Endothelial cell of umbilical vein (primary cell): ENCODE measurements at regions not wholly inside any gene's neighbourhood (a gene's known extent, or its start where the extent isn't known, plus 50 kb on each side); places are given as distances from the start of the nearest gene placed in this dataset.

Source experiments
- BruUV-seq: library from RNA; stranded (reverse); fragments of 400-500 nt; replicated peaks from 2 replicates; lab custom pipeline; 2021; lab: Mats Ljungman, UMichigan
- CTCF ChIA-PET: fragments of 300-600, 350-600 bp; sonication (Branson Sonifier 250); formaldehyde crosslinking; loops from one replicate; lab custom pipeline; 2021; ENCODE audit warnings: antibody characterized with exemption, inconsistent platforms; lab: Charles Lee
- POLR2A ChIA-PET: fragments of 300-600, 350-600 bp; sonication (Branson Sonifier 250); formaldehyde crosslinking; loops from one replicate; lab custom pipeline; 2021; ENCODE audit warnings: antibody characterized with exemption, inconsistent platforms; lab: Charles Lee
- DNase-seq: peaks from one replicate; pipeline ENCODE4 v3.0.0-alpha.2; 2011; ENCODE audit warnings: low read depth, low spot score
- FAIRE-seq: peaks from 2 replicates; lab custom pipeline; 2011; peaks lifted over from hg19 to GRCh38; lab: Jason Lieb, UNC
- H2AFZ ChIP-seq: 2 replicates; pipeline ENCODE4 v1.6.0; 2012; ENCODE audit warnings: low read depth, low read length, control low read depth, inconsistent platforms
- H3K27ac ChIP-seq: 2 replicates; pipeline ENCODE4 v1.5.1; 2011; ENCODE audit warnings: low read depth, mild to moderate bottlenecking, control low read depth, low read length, moderate library complexity; ENCODE audit not compliant: insufficient read depth
- H3K27me3 ChIP-seq, 2 experiments: 2 replicates each; pipeline versions ENCODE4 v1.6.0 to v1.6.1; 2011; ENCODE audit warnings: low read length in 2 of 2, mixed read lengths in 1 of 2; ENCODE audit not compliant: control insufficient read depth in 2 of 2, insufficient read depth in 2 of 2
- H3K36me3 ChIP-seq, 2 experiments: 2 replicates in 1 of 2; 3 replicates in 1 of 2; pipeline ENCODE4 v1.5.1; 2011; ENCODE audit warnings: low read length in 2 of 2, mild to moderate bottlenecking in 1 of 2, moderate library complexity in 1 of 2; ENCODE audit not compliant: control insufficient read depth in 2 of 2, insufficient read depth in 2 of 2; ENCODE audit errors: extremely low read depth in 1 of 2
- H3K4me1 ChIP-seq: 3 replicates; pipeline ENCODE4 v1.5.1; 2011; ENCODE audit warnings: mild to moderate bottlenecking, low read length; ENCODE audit not compliant: control insufficient read depth, insufficient read depth; ENCODE audit errors: extremely low read depth
- H3K4me2 ChIP-seq: 2 replicates; pipeline ENCODE4 v1.6.1; 2011; ENCODE audit warnings: low read length, control low read depth, mixed read lengths; ENCODE audit not compliant: insufficient read depth
- H3K4me3 ChIP-seq, 3 experiments: fragments of 200-600 bp in 1 of 3; sonication (generic), shearing (Covaris generic) in 1 of 3; replicated peaks in 1 of 3; 2 replicates each; pipeline ENCODE4 v1.5.1; 2011 to 2016; ENCODE audit warnings: control low read depth in 3 of 3, low read length in 3 of 3, mild to moderate bottlenecking in 2 of 3, inconsistent platforms in 1 of 3, low read depth in 1 of 3, moderate library complexity in 1 of 3; ENCODE audit not compliant: insufficient read depth in 1 of 3
- H3K79me2 ChIP-seq: 2 replicates; pipeline ENCODE4 v1.6.0; 2012; ENCODE audit warnings: low read length, inconsistent platforms; ENCODE audit not compliant: control insufficient read depth, insufficient read depth
- H3K9ac ChIP-seq: replicated peaks from 2 replicates; pipeline ENCODE3; 2011; ENCODE audit warnings: low read length, control low read depth; ENCODE audit not compliant: insufficient read depth; ENCODE audit errors: extremely low read depth
- H3K9me1 ChIP-seq: replicated peaks from 3 replicates; pipeline ENCODE4 v1.6.0; 2011; ENCODE audit warnings: mild to moderate bottlenecking, low read length; ENCODE audit not compliant: control insufficient read depth, insufficient read depth; ENCODE audit errors: extremely low read depth
- H3K9me3 ChIP-seq: replicated peaks from 2 replicates; pipeline ENCODE4 v1.5.1; 2012; ENCODE audit warnings: low read length, inconsistent platforms; ENCODE audit not compliant: control insufficient read depth, insufficient read depth
- H4K20me1 ChIP-seq: replicated peaks from 2 replicates; pipeline ENCODE3; 2011; ENCODE audit warnings: mild to moderate bottlenecking, low read length; ENCODE audit not compliant: control insufficient read depth, insufficient read depth; ENCODE audit errors: extremely low read depth
- EZH2 ChIP-seq: IDR thresholded peaks from 2 replicates; pipeline ENCODE4 v1.6.1; 2012; ENCODE audit warnings: borderline replicate concordance, low read depth, mild to moderate bottlenecking, moderate library complexity, low read length, inconsistent platforms; ENCODE audit not compliant: severe bottlenecking
- FOS ChIP-seq: IDR thresholded peaks from 2 replicates; pipeline ENCODE4 v1.6.1; 2011; ENCODE audit warnings: mild to moderate bottlenecking, low read length, moderate library complexity, borderline replicate concordance; ENCODE audit not compliant: insufficient read depth
- GATA2 ChIP-seq: IDR thresholded peaks from 2 replicates; pipeline ENCODE4 v1.7.0; 2011; ENCODE audit warnings: low read depth, mild to moderate bottlenecking, moderate library complexity, mixed read lengths, low read length; ENCODE audit not compliant: insufficient read length, insufficient read depth
- JUN ChIP-seq: IDR thresholded peaks from 2 replicates; pipeline ENCODE4 v1.6.1; 2011; ENCODE audit warnings: borderline replicate concordance, low read depth; ENCODE audit not compliant: insufficient read length, insufficient read depth
- MYC ChIP-seq: IDR thresholded peaks from one replicate; pipeline ENCODE4 v1.6.1; 2011; ENCODE audit warnings: mild to moderate bottlenecking, low read depth, low read length
- POLR2A ChIP-seq: IDR thresholded peaks from 2 replicates; pipeline ENCODE4 v1.6.1; 2012; ENCODE audit warnings: low read depth, mild to moderate bottlenecking, control low read depth, low read length
- POLR2AphosphoS5 ChIP-seq: IDR thresholded peaks from 2 replicates; pipeline ENCODE4 v1.6.1; 2012; ENCODE audit warnings: low read depth, mild to moderate bottlenecking, control low read depth, low read length, moderate library complexity; ENCODE audit not compliant: insufficient read depth
- dilution Hi-C: fragments of 300-500 bp; cut with MboI; formaldehyde crosslinking; loops from one replicate; pipeline ENCODE4 v1.15.0; 2019; ENCODE audit warnings: low sequenced_read_pairs; ENCODE audit not compliant: extremely low pct_ligation_motif_present
- intact Hi-C: fragments of 100-400 bp; cut with micrococcal nuclease; formaldehyde crosslinking; loops from one replicate; pipeline ENCODE4 v1.10.0; 2022
- TF ChIP-seq, protein P1 (sequence below): IDR thresholded peaks from 2 replicates; pipeline ENCODE4 v1.6.1; 2011; ENCODE audit not compliant: insufficient read depth, insufficient read length
- TF ChIP-seq, protein P2 (sequence below), 2 donors: IDR thresholded peaks; 1 replicate in 1 of 2; 2 replicates in 1 of 2; pipeline ENCODE4 v1.5.1; 2011; ENCODE audit warnings: low read length in 2 of 2, mild to moderate bottlenecking in 2 of 2, moderate library complexity in 2 of 2, control low read depth in 1 of 2, inconsistent platforms in 1 of 2, low read depth in 1 of 2; ENCODE audit not compliant: insufficient read depth in 1 of 2; ENCODE audit errors: extremely low read depth in 1 of 2

DNA sequence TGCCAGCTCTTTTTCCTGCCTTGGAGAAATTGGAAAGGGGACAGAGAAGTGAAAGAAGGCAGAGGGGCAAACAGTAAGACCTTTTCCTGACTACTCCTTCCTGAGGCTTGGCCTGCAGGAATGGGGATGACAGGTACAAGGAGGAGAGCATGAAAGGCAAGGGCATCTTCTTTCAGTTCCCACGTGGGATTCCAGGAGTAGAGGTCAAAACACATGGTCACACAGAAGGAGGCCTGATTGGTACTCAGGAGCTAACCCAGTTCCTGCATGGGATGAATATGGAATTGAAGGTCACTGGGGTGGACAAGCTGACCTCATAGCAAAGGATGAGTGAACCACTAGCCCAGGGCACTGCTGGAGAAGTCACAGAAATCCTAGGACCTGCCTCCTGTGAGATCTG is 112.5 kb upstream of the ZNF366 start:
- H3K4me2 ChIP-seq, result no peak overlapping the region
- intact Hi-C loops (loop anchor here (10.0 kb wide), 1 partner anchor 85 kb away; no protein-coding TSS in a partner anchor), dilution Hi-C loops (no loop called here)
- ChIA-PET POLR2A (no interaction called here), CTCF (interaction anchor here (1.0 to 2.0 kb wide), 4 partner anchors 9 to 264 kb away, joined by 4 to 9 read pairs (median 4); no protein-coding TSS in a partner anchor)
- FAIRE-seq, result no peak
- H4K20me1 ChIP-seq, result no peaks in the 10 kb centered on the region
- no peaks in the 10 kb centered on the region for H3K36me3 ChIP-seq
- H3K9me3 ChIP-seq, result no peaks in the 10 kb centered on the region
- no peak overlapping the region for H3K27ac ChIP-seq
- no peaks in the 10 kb centered on the region for H3K27me3 ChIP-seq
- H3K4me1 ChIP-seq, result peaks cover 12% of the 10 kb centered on the region
- H3K4me3 ChIP-seq, result no peak overlapping the region
- no peak for DNase-seq
- no peaks in the 10 kb centered on the region for H3K9me1 ChIP-seq
- H2AFZ ChIP-seq, result no peak overlapping the region
- no TSS peak for BruUV-seq
- no peak overlapping the region for H3K9ac ChIP-seq
- no peaks in the 10 kb centered on the region for H3K79me2 ChIP-seq
- TF ChIP-seq POLR2A (no peak), EZH2 (no peak), FOS (no peak), MYC (no peak), JUN (no peak), GATA2 (no peak), POLR2AphosphoS5 (no peak)
- TF ChIP-seq, protein P1, sequence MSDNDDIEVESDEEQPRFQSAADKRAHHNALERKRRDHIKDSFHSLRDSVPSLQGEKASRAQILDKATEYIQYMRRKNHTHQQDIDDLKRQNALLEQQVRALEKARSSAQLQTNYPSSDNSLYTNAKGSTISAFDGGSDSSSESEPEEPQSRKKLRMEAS, result no peak
- TF ChIP-seq, protein P2, sequence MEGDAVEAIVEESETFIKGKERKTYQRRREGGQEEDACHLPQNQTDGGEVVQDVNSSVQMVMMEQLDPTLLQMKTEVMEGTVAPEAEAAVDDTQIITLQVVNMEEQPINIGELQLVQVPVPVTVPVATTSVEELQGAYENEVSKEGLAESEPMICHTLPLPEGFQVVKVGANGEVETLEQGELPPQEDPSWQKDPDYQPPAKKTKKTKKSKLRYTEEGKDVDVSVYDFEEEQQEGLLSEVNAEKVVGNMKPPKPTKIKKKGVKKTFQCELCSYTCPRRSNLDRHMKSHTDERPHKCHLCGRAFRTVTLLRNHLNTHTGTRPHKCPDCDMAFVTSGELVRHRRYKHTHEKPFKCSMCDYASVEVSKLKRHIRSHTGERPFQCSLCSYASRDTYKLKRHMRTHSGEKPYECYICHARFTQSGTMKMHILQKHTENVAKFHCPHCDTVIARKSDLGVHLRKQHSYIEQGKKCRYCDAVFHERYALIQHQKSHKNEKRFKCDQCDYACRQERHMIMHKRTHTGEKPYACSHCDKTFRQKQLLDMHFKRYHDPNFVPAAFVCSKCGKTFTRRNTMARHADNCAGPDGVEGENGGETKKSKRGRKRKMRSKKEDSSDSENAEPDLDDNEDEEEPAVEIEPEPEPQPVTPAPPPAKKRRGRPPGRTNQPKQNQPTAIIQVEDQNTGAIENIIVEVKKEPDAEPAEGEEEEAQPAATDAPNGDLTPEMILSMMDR (IDR thresholded peaks at IDR 0.05; ENCODE audit: extremely low read depth in 1 of 2, insufficient read depth in 1 of 2, low read depth in 1 of 2, low read length in 2 of 2), result no peak
